Stimulated activated CD4-positive, alpha-beta T cell treated with anti-CD3 and anti-CD28 coated beads, Interleukin-15, amount 100 ng/mL, for 24 hours (primary cell): ENCODE measurements at regions not wholly inside any gene's neighbourhood (a gene's known extent, or its start where the extent isn't known, plus 50 kb on each side); places are given as distances from the start of the nearest gene placed in this dataset.
A peak's percentile ranks its signal among the peaks of the same experiment; 100 is the strongest.
"Not testable (repeated sequence)": the region's sequence is repeated elsewhere in the genome, so short reads cannot be mapped to it uniquely, and the experiment has no call there.

Experiments used
- DNase-seq: peaks from one replicate; pipeline ENCODE4 v3.0.0-alpha.2; 2020

DNA sequence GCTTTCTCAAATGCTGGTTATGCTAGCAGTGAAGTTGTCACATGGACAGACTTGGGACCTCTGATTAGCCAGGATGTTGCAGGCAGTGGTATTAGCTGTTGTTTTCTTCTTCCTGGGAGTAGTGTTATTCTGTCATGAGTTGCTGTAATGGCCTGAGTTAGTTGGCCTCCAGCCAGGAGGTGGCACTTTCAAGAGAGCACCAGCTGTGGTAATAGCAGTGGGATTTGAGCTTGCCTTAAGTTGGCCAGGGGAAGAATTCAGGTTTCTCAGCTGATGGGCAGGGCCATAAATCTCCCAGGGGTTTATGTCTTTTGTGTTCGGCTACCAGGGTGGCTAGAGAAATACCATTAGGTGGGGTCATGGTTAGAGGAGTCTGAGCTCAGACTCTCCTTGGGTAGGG, 132.6 kb downstream of the GLUD2 start:
- DNase-seq: no peak

DNA sequence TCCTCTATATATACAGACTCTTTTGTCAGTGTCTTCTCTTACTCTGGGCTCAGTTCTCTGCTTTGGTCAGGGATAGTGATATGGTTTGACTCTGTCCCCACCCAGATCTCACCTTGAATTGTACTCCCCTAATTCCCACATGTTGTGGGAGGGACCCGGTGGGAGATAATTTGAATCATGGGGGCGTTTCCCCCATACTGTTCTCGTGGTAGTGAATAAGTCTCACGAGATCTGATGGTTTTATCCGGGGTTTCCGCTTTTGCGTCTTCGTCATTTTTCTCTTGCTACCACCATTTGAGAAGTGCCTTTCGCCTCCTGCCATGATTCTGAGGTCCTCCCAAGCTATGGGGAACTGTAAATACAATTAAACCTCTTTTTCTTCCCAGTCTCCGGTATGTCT, 144.4 kb downstream of the GLUD2 start:
- DNase-seq: no peak

DNA sequence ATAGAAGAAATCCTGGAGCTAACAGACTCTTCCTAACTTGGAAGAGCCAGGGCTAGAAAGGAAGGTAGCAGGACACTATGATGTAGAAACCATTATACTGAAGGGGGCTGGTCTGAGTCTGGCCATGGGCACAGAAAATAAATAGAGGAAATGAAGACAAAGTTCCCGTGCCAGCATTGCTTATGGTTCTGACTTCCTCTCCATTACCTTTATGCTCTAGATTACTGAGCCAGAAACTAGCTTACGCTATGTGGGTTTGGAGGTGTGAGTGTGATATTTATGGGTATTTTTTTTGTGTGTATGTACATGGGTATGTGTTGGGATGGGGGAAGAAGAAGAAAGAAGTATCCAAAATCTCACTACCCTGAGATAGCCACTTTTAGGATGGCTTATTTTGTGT, 148.3 kb downstream of the GLUD2 start:
- DNase-seq: no peak

DNA sequence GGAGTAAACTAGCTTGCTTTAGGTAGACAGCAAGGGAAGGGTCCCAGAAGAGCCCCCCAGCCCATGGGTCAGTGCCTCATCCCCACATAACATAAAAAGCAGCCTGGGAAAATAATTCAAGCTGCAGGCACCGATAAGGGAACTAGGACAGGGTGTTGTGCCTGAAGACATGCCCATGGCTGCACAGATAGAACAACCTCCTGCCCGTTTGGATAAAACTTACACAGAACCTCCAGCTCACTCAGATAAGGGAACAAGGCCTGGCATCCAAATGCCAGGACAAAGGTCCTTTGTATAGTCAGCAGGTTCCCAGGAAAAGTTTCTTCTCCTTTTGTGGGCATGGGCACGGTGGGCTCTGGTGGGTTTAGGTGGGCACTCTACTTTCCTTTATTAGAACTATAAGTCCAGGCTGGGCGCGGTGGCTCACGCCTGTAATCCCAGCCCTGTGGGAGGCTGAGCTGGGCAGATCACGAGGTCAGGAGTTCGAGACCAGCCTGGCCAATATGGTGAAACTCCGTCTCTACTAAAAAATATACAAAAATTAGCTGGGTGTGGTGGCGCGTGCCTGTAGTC, 149.5 kb downstream of the GLUD2 start:
- DNase-seq: not testable (repeated sequence)

DNA sequence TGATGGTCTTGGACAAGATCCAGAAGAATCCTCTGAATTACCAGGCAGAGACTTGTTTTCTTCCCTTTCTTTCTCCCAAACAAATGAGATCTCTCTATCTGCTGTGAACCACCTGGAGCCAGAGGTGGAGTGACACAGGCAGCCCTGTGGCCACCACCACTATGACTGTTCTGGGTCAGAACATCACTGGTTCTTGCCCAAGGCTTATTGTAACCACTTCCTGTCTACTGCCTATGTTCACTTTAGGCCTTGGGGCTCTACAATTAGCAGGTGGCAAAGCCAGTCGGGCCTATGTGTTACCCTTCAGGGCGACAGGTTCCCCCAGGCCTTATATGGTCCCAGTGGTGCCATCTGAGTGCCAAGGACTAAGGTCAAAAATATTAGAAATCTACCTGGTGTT, 161.2 kb downstream of the GLUD2 start:
- DNase-seq: no peak

DNA sequence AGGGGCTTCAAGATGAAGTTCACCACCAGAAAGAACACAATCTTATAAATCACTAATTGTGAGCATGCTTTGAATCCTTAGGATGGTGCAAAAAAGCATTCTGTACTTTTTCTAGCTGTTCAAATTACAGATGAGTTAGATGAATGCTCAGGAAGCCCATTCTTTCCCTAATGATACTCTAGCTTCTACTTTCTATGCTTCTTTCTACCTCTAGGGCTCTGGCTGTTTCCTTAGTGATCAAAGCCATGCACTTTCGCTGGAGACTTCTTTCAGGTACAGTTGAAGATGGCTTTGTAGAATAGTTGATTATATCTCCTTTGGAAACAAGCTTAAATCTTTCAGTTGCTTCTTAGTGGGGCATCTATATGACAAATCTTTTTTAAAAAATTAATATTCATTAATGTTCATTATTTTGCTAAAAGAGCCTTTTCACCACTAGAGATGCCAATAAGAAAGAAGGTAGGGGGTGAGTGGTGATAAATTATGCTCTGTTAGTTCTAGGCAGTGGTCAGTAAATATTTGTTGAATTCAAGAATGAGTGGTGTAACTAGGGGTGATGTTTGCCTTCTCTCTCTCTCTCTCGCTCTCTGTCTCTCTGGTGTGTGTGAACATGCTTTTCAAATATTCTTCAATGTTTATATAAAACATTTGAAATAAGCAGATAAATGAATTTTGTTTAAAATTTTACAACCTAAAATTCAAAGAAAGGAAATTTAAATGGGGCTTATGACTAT, 169.4 kb downstream of the GLUD2 start:
- no peak for DNase-seq

DNA sequence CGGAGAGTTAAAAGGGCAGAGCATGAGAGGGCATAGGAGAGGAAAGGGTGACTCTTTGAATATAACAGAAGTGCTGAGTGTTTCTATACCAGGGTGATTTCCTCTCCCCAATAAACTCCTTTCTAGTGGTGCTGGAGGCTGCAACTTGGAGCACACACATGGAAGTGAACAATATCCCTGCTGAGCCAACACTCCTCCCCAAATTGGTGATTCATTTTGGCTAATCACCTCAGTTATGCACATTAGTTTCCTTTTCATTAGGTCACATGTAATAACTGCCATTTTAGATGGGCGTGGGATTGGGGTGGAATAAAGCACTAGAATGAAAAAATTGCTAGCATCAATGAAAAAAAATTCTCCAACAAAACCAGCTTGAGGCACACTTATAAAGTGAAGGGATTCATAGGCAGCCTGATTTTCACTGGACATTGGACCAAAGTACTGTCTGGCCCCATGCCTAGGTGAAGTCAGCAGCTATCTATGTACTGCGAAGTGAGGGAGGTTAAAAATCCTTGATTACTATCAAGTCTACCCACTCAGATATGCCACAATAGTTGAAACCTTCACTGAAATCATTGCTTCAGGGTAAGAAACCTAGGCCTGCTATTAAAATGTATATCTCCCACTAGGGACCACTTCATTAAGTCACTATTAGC, 174.0 kb downstream of the GLUD2 start:
- no peak for DNase-seq

DNA sequence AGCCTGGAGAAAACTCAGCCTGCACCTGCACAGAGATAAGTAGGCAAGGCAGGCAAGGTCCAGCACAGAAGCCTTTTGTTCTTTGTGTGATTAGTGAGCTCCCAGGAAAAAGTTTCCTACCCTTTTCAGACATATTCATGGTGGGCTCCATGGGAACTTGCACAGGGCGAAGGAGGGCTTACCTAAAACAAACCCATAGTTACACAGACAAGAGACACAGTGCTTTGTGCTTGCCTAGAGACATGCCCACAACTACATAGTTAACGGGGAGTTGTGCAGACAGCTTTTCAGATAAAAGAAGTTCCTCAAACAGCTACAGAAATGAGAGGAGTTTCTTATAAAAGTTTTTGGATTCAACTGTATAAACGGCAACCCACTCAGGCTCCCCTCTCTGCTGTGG, 180.5 kb downstream of the GLUD2 start:
- DNase-seq: no peak

DNA sequence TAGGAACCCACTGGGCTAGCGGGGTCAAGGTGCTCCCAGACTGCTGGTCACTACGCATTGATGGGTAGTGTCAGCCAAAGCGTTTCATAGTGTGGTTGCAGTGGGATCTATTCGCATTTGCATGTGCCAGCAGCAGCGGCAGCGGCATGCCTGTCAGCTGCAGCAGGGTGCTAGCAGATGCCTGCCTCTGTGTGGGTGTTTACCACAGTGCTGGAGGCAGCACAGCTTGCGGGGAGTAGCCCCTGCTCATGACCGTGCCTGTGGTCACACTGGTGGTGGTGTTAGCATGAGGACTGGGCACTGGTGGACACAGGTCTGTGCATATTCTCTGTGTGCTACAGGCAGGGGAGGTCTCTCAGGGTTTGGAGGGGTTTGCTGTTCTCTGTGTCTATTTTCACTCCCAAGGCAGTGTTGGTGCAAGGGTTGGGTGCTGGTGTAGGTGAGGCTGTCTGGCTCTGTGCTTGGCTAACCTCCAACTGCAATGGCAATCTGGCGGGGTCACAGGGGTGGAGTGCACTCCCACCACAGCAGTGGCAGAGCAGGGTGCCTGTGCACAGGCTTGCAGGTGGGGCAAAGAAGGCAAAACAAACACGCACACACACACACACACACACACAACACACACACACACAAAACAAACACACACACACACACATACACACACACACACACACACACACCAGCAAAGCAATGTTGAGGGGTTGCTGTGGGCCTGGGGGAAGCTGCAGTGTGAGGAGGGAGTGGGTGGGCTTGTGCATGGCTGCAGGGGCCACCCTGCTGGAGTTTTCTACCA, 184.4 kb downstream of the GLUD2 start:
- no peak for DNase-seq

DNA sequence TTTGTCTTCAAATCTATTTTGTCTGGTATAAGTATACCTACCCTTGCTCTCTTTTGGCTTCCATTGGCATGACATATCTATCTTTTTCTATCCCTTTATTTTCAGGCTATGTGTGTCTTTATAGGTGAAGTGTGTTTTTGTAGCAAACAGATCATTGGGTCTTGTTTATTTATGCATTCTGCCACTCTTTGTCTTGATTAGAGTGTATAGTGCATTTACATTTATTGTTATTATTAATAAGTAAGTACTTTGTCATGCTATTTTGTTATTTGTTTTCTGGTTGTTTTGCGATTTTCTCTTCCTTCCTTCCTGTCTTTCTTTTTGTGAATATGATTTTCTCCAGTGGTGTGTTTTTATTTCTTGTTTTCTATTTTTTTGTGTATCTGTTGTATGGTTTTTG, 188.6 kb downstream of the GLUD2 start:
- DNase-seq: no peak

DNA sequence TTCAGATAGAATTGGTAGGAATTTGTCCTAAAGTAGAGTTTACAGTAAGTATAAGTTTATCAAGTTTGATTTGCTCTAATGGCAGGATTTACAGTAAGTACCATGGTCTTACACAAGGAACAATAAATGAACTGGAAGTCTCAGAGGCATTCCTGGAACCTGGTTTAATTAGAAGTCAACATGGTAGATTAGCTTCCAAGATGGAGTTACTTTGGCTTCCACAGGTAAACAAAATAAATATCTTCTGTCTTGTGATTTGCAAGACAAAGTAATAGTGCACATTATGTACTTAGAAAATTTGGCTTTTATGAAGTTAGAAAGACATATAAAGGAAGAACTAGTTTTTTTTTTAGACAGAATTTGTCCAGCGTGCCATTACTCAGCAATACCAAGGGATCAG, 190.7 kb downstream of the GLUD2 start:
- no peak for DNase-seq

DNA sequence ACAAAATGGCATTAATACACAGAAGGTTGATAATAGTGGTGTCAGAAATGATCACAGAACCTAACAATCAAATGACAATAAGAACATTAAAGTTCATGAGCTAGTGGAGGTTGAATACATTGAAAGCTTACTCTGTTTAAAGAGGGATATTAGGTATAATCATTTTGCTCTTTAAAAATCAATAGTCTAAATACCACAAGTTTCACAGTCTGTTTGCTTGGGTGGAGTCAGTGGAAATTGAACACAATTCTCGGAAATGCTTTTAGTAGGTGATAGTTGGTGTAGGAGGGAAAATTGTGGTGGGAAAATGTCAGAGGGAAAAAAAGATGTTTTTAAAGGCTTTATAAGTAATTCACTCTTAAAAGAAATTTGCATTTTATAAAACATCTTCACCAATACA, 197.1 kb downstream of the GLUD2 start:
- no peak for DNase-seq

DNA sequence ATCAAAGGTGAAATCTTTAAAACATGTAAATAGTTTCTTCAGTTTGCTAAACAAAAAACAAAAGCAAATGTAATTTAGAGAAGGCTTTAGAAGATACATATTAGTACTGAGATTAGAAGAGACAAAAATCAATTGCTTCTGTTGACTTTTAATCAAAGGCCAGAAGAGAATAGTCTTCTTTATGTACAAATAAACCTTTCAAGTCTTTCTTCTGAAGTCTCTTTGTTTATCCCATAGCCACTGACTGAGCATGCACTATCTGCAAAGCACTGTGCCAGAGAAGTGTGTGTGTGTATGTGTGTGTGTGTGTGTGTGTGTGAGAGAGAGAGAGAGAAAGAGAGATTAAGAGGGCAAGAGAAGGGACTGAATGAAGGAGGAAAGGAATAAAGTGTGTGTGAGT, 198.4 kb downstream of the GLUD2 start:
- no peak for DNase-seq

DNA sequence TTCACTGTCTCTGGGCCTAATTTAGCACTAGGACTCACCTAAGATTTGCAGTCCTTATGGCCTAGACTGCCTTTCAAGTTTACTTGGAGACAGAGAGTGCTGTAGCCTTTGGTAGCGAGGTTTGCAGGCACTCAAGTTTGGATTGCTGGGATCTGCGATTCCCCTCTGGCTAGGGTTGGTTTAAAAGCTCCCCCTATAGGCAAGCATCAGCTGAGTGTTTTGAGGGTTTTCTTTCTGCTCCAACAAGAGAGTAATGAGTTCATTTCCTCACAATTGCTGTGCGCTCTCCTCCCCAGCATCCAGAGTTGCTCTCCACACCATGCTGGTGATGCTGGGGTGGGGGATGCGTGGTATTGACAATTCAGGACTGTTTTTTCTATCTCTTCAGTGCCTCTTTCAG, 206.9 kb downstream of the GLUD2 start:
- no peak for DNase-seq

DNA sequence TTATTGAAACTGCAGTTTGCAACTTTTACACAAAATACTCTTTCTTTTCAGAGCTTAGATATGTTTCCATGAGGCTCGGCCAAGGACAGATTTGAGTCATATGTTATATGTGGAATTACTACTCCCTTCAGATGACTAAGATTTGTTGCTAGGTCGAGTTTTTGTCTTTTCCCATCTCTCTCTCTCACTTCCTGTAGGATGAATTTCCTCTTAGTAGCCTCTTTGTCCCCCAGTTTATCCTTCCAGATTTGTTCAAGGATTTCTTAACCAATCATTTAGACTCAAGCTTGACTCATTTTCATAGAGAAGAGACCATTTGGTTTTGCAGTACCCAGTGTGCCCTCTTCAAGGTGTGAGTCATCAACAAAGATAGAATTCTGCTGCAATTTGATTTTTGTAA, 209.2 kb downstream of the GLUD2 start:
- no peak for DNase-seq

DNA sequence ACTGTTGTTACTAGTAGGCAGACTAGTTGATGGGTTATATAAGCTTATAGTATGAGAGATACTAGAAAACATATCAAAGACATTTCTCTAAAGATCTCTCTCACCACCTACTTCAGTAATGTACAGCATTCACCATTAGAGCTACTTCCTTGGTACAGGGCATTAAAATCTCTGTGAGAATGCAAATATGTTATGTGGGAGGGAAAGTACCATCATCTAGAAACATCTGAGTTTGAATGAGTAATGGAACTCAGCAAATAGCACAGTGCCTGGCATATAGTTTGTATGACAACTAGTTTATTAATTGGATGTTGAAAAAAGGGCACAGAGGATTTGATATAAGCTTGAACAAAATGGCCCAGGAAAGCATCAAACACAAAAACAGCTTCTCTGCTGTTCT, 211.1 kb downstream of the GLUD2 start:
- no peak for DNase-seq

DNA sequence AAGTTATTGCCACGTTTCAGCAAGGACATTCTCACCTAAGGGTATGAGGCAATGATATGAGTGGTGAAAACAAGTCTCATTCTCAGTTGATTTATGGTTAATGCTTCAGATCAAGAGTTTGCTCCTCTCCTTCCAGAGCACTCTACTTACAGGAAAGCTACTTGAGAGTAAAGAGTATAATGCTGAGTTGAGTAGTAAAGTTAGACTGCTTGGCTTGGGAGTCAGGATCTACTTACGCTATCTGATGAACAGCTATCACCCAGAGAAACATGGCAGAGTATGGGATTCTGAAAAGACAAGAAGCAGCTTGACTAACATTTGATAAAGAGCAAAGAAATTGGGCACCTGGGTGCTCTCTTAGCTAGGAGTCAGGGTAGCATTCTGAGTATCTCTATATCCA, 211.8 kb downstream of the GLUD2 start:
- DNase-seq: no peak

DNA sequence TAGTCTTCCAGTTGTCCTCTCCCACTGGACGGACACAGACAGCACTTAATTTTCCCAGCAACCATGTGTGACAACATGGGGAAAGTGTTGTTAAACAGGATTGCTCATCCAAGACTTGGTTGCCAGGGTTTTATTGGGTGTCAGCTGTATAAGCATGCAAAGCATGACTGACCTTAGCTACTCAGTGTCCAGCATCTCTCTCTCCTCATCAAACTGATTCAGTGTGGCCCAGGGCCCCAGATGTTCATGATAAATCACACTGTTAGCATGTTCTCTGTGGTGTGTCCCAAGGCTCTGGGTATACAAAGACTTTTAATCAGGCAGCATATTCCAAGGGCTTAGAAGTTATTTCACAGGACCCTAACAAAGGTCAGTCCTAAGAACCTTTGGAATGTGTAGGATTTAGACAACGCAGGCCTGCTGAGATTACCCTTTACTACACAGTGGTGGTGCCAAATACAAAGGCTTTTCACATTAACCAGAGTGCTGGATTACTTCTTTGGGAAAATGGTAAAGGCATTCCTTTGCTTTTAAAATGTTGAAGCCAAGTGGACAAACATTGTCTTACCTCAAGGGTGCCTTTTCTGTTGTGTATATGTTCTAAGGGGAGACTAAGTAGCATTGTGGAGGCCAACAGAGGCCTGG, 213.3 kb downstream of the GLUD2 start:
- DNase-seq: no peak

DNA sequence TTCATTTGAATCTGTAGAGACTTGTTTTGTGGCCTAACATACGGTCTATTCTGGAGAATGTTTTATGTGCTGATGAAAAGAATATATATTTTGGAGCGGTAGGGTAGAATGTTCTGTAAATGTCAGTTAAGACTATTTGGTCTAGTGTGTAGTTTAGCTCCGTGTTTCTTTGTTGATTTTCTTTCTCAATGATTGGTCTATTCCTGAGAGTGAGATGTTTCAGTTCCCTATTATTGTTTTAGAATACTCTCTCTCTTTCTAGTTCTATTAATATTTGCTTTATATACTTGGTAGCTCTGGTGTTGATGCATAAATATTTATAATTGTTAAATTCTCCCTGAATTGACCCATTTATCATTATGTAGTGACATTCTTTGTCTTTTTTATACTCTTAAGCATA, 236.5 kb downstream of the GLUD2 start:
- DNase-seq: no peak

DNA sequence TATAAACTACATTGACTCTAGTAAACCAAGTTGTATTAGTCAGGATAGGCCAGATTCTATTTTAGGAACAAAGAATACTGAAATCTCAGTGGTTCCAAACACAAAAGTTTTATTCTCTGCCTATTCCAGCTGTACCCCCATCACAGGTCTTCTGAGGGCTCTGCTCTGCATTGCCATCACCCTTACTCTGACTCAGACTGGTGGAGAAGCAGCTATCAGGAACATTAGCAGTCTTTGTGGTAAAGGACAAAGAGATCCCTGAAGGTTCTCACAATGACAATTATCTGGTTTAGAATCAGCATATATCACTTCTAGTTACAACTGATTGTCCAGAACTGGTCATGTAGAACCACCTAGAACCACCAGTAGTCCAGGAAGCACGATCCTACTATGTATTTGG, 251.1 kb downstream of the GLUD2 start:
- no peak for DNase-seq

DNA sequence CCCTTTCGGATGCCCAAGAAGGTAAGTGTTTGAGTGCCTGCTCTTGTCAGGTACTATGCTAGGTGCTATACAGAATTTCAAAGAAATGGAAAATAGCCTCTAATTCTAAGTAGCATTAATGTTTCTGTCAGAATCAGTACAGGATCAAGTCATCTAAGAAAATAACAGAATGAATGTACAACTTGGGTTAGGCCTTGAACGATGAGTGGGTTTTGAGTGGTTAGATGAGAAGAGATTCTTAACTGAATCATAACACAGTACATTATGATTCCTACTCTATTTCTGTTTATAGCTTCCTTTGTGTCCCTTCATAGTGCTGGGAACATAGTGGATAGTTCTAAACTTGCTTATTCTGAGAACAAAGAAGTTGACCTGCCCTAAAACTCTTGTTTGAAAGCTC, 253.9 kb downstream of the GLUD2 start:
- no peak for DNase-seq

DNA sequence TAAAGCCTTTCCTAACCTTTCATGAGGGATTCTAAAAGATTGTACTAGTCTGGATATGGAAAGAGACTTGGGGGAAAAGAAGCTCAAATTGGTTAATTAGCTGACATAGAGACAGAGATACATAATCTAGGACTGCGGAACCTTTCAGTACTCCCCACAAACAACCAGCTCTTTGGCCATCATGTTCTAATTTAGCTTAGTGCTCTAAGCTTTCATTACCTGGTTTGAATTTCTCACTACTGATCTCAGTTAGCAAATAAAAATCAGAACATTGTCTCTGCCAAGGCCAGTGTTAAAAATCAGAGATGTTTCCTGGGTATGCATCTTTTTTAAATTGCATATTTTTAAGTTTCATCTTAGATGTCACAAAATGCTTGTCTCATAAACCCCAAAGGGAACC, 254.4 kb downstream of the GLUD2 start:
- no peak for DNase-seq

DNA sequence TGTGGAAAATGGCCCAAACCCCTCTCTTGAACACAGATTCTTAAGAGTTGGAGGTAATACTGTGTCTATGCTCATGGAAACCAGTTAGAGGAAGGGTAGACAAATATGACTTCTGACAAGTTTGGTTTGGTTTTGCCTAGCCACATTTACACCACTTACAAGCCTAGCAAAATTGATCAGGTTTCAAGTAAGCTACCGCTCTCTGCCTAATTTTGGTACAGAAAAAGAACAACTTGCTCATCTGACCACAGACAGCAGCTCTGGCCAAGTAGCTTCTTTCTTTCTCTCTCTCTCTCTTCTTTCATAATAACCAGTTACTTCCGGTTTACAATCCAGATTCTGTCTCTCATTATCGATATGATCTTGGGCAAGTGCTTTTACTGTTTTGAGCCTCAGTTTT, 260.0 kb downstream of the GLUD2 start:
- peak; percentile 1 for DNase-seq
